OCI-LY7 (cell line): ENCODE measurements at regions not wholly inside any gene's neighbourhood (a gene's known extent, or its start where the extent isn't known, plus 50 kb on each side); places are given as distances from the start of the nearest gene placed in this dataset.

Experiments
- EZH2phosphoT487 ChIP-seq: fragments of 200-600 bp; sonication (generic); IDR thresholded peaks from 2 replicates; pipeline ENCODE4 v1.6.1; 2018; ENCODE audit warnings: low read depth, borderline replicate concordance, mild to moderate bottlenecking, mixed run types, antibody characterized with exemption, low read length, moderate library complexity, mixed read lengths
- TF ChIP-seq, protein P1 (sequence below): fragments of 200-600 bp; sonication (generic); conservative IDR thresholded peaks from 2 replicates; pipeline ENCODE4 v1.5.1; 2014; ENCODE audit warnings: mild to moderate bottlenecking, antibody characterized with exemption, low read length, moderate library complexity, mixed read lengths

DNA sequence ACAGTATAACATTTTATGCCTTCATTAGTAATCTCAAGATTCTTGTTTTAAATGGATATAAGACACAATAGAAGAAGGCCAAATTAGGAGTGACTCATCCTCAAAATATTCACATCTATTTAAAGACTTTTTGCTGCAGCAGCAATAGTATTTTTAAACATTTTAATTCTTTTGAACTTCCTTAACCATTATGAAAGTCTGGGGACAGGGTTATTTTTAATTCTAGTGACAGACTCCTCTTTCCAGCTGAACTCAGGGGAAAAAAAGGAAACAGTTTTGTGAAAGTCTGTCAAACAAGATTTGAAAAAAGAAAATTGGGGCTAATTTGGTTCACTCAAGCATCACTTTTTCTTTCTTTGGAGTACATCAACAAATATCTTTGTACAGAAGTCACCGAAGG is 541.8 kb downstream of the NUP35 start:
- TF ChIP-seq, protein P1, sequence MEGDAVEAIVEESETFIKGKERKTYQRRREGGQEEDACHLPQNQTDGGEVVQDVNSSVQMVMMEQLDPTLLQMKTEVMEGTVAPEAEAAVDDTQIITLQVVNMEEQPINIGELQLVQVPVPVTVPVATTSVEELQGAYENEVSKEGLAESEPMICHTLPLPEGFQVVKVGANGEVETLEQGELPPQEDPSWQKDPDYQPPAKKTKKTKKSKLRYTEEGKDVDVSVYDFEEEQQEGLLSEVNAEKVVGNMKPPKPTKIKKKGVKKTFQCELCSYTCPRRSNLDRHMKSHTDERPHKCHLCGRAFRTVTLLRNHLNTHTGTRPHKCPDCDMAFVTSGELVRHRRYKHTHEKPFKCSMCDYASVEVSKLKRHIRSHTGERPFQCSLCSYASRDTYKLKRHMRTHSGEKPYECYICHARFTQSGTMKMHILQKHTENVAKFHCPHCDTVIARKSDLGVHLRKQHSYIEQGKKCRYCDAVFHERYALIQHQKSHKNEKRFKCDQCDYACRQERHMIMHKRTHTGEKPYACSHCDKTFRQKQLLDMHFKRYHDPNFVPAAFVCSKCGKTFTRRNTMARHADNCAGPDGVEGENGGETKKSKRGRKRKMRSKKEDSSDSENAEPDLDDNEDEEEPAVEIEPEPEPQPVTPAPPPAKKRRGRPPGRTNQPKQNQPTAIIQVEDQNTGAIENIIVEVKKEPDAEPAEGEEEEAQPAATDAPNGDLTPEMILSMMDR = no peak
- TF ChIP-seq EZH2phosphoT487 = no peak
